ENCODE measurements at regions not wholly inside any gene's neighbourhood (a gene's known extent, or its start where the extent isn't known, plus 50 kb on each side); places are given as distances from the start of the nearest gene placed in this dataset.

GRCh38 chr6:148170286-148170685 lies 172.4 kb upstream of the SASH1 start:
- Histone ChIP-seq H4K91ac (replicated peaks; ENCODE audit: insufficient read length, low read length) (no peak overlapping the region), H3K9me3 (ENCODE audit: insufficient read depth in 2 of 2, low read depth in 1 of 2, low read length in 1 of 2) (no peaks in the 10 kb centered on the region), H3K4me2 (ENCODE audit: insufficient read depth in 1 of 2, low read depth in 2 of 2, low read length in 2 of 2) (no peak overlapping the region), H3K4me1 (replicated peaks in 1 of 4; ENCODE audit: control insufficient read depth in 3 of 4, insufficient read depth in 4 of 4, low read length in 3 of 4) (peaks cover 0 to 4% (median 1%) of the 10 kb centered on the region in 4 experiments; a peak in 4 of 7 replicates), H4K20me1 (replicated peaks in 1 of 2; ENCODE audit: control insufficient read depth in 1 of 2, insufficient read depth in 2 of 2, low read length in 2 of 2) (no peaks in the 10 kb centered on the region), H3K27me3 (replicated peaks in 1 of 4; ENCODE audit: control insufficient read depth in 3 of 4, extremely low read depth in 1 of 4, insufficient read depth in 3 of 4, low read length in 3 of 4) (no peaks in the 10 kb centered on the region), H2BK15ac (ENCODE audit: low read length) (no peak overlapping the region), H3K79me1 (ENCODE audit: low read depth, low read length) (no peaks in the 10 kb centered on the region), H3K56ac (replicated peaks; ENCODE audit: insufficient read length, low read depth, low read length) (no peak overlapping the region), H4K5ac (ENCODE audit: insufficient read length, low read depth, low read length) (no peak overlapping the region), H2AK5ac (ENCODE audit: low read depth, low read length) (no peak overlapping the region), H2AFZ (ENCODE audit: low read length) (no peak overlapping the region), H3K14ac (ENCODE audit: insufficient read length) (no peak overlapping the region), H2BK5ac (ENCODE audit: low read depth, low read length) (no peak overlapping the region), H3K4ac (replicated peaks; ENCODE audit: insufficient read length, low read depth, low read length) (no peak overlapping the region), H3K23ac (ENCODE audit: insufficient read length) (no peak overlapping the region), H3K18ac (ENCODE audit: extremely low read depth, low read length) (no peak overlapping the region), H3K9ac (replicated peaks in 1 of 4; ENCODE audit: extremely low read depth in 1 of 4, low read depth in 3 of 4, low read length in 3 of 4) (no peak overlapping the region), H3K23me2 (ENCODE audit: low read depth, low read length) (no peaks in the 10 kb centered on the region), H2BK20ac (ENCODE audit: low read length) (no peak overlapping the region), H3K79me2 (ENCODE audit: control insufficient read depth in 1 of 2, insufficient read depth in 2 of 2, low read length in 2 of 2) (no peaks in the 10 kb centered on the region), H4K8ac (ENCODE audit: extremely low read depth, insufficient read depth, low read length) (no peak overlapping the region), H2BK12ac (ENCODE audit: low read depth, low read length) (no peak overlapping the region), H3K36me3 (ENCODE audit: control insufficient read depth in 2 of 4, insufficient read depth in 4 of 4, low read length in 3 of 4) (no peaks in the 10 kb centered on the region), H3K4me3 (ENCODE audit: extremely low read depth in 1 of 4, insufficient read depth in 2 of 4, low read depth in 3 of 4, low read length in 4 of 4) (no peak overlapping the region), H3K27ac (ENCODE audit: low read depth, low read length) (no peak overlapping the region), H2BK120ac (replicated peaks; ENCODE audit: low read depth, low read length) (no peak overlapping the region)
- CTCF ChIA-PET (ENCODE audit: partially characterized antibody) = interaction anchor here (0.6 to 1.1 kb wide), 4 partner anchors 78 to 390 kb away, joined by 3 to 4 read pairs (median 3); no protein-coding TSS in a partner anchor
- POLR2A ChIA-PET (ENCODE audit: partially characterized antibody) = no interaction called here
- no peak for TF ChIP-seq GTF2F1 (IDR thresholded peaks at IDR 0.05; ENCODE audit: borderline replicate concordance, low read depth, low read length)
- no peak for TF ChIP-seq POLR2AphosphoS5 (IDR thresholded peaks at IDR 0.05; ENCODE audit: low read depth, low read length)
- no peak for TF ChIP-seq KDM1A (IDR thresholded peaks at IDR 0.05; ENCODE audit: borderline replicate concordance, low read length)
- no peak for TF ChIP-seq CREB1 (IDR thresholded peaks at IDR 0.05)
- no peak for TF ChIP-seq JUND (IDR thresholded peaks at IDR 0.05; ENCODE audit: low read length)
- no peak for TF ChIP-seq HDAC6 (IDR thresholded peaks at IDR 0.05; ENCODE audit: low read depth, low read length)
- TF ChIP-seq POLR2A (IDR thresholded peaks at IDR 0.05; ENCODE audit: control extremely low read depth in 1 of 2, low read depth in 2 of 2, low read length in 2 of 2) = no peak
- no peak for TF ChIP-seq KDM4A (IDR thresholded peaks at IDR 0.05; ENCODE audit: low read depth, low read length, severe bottlenecking)
- no peak for TF ChIP-seq SP2 (IDR thresholded peaks at IDR 0.05; ENCODE audit: low read length)
- TF ChIP-seq PHF8 (conservative IDR thresholded peaks at IDR 0.05; ENCODE audit: low read depth, low read length) = no peak
- TF ChIP-seq CBX8 (IDR thresholded peaks at IDR 0.05; ENCODE audit: borderline replicate concordance, low read depth, low read length) = no peak
- TF ChIP-seq CBX5 (IDR thresholded peaks at IDR 0.05; ENCODE audit: low read depth, low read length) = no peak
- no peak for TF ChIP-seq JUN (IDR thresholded peaks at IDR 0.05; ENCODE audit: low read depth, low read length)
- TF ChIP-seq RXRA (IDR thresholded peaks at IDR 0.05; ENCODE audit: insufficient read depth, low read depth, low read length) = no peak
- TF ChIP-seq RFX5 (IDR thresholded peaks at IDR 0.05; ENCODE audit: borderline replicate concordance, low read depth, low read length) = no peak
- TF ChIP-seq FOSL1 (IDR thresholded peaks at IDR 0.05; ENCODE audit: insufficient read depth, low read depth, low read length) = no peak
- DNase-seq (ENCODE audit: low read depth in 1 of 2, low spot score in 2 of 2) (no peak), FAIRE-seq (no peak)
- 82% methylated on average over 1 of the region's 1 CpG; no CpG with 5 or more reads in 1 of the 2 experiments for WGBS, 2 experiments (ENCODE audit: extremely low coverage in 1 of 2, insufficient coverage in 1 of 2, insufficient read length in 1 of 2, insufficient replicate concordance in 2 of 2, low coverage in 1 of 2, low lambda C conversion rate in 2 of 2, missing lambda C conversion rate in 1 of 2)

Measured in H1 (cell line).